ENCODE measurements at regions not wholly inside any gene's neighbourhood (a gene's known extent, or its start where the extent isn't known, plus 50 kb on each side); places are given as distances from the start of the nearest gene placed in this dataset.
A peak's percentile ranks its signal among the peaks of the same experiment; 100 is the strongest.
"Not testable (repeated sequence)": the region's sequence is repeated elsewhere in the genome, so short reads cannot be mapped to it uniquely, and the experiment has no call there.

DNA sequence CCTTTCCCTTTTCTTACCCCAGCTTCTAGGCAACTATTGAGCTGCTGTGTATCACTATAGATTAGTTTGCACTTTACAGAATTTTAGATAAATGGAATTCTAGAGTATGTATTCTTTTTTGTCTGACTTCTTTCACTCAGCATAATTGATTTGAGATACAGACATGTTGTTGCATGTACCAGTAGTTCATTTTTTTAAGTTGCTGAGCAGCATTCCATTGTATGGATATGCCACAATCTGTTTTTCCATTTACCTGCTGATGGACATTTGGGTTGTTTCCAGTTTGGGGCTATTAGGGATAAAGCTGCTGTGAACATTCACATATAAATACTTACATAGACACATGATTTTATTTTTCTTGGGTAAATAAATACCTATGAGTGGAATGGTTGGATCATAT, 135.7 kb downstream of the IGF1 start:
- DNase-seq: no peak

DNA sequence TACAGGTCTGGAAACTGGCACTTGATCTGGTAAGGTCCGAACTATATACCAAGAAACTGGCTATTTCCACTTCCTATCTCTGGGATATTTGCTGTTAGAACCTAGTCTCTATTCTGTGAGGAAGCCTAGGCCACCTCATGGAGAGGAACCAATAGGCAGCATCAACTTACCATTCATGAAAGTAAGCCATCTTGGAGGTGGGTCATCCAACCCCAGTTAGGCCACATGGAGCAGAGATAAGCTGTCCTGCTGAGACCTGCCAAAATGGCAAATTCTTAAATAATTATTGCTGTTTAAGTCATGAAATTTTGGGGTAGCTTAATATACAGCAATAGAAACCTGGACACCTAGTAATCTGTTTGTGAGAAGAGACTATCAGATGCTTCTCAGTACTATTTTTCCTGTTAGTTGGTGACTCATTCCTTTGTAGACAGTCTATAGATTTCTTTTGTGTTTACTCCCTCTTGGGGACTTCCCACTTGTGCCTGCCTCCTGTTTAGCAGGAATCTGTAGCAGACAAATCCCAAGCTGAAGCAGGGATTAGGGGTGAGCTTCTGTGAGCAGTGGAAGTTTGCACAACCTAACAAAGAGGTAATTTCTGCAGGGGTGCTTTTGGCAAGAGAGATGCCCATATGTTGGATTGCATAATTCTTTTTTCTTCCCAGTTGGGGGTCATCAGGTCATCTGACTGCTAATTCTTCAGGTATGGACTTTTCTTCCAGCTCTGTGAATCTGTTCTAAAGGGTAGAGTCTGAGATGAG, 136.8 kb downstream of the IGF1 start:
- no peak for DNase-seq

DNA sequence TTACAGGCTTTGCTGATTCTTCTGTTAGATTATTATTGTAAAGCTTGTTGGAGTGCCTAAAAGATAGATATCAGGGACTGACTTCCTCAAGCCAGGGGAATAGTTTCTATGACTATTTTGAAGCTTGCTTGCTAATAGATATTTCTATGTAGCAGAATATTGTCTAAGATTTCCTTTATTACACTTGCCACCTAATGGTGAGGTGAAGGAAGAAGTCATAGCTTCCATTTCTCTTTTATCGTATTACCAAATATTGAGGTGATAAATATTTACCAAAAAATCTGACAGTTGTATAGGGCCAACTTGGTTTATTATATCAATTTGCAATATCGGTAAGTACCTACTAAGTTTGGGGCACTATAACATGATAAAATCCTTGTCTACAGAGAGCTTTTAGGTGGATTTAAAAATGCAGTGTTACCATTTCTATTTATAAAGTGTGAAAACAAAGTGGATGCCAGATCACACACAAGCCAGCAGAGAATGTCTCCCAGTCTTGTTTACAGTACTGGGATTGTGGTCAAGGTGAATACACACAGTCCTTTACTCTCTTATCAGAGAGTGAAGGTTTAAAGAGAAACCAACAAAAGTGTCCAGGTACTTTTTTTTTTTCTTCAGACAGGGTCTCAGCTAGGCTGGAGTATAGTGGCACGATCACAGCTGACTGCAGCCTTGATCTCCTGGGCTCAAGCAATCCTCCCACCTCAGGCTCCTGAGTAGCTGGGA, 137.9 kb downstream of the IGF1 start:
- no peak for DNase-seq

GRCh38 chr12:102334765-102335164, 137.1 kb upstream of the PMCH start:
- DNase-seq: no peak

GRCh38 chr12:102331419-102331818, 133.8 kb upstream of the PMCH start:
- DNase-seq: no peak

DNA sequence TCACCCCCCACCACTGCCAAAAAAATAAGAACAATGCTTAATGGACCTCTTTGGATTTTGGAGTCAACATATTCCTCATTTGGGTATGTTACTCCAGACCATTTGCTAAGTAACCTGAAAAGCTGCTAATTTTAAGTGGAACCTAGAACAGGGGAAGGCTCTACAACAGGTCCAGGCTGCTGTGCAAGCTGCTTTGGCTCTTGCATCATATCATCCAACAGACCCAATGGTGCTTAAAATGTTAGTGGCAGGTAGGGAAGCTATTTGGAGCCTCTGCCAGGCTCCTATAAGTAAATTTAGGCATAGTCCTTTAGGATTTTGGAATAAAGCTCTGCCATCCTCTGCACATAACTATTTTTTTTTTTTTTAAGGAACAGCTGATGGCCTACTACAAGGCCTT, 132.2 kb upstream of the PMCH start:
- no peak for DNase-seq

- DNase-seq: no peak
Measured at GRCh38 chr12:102326982-102327381, 129.3 kb upstream of the PMCH start.

DNA sequence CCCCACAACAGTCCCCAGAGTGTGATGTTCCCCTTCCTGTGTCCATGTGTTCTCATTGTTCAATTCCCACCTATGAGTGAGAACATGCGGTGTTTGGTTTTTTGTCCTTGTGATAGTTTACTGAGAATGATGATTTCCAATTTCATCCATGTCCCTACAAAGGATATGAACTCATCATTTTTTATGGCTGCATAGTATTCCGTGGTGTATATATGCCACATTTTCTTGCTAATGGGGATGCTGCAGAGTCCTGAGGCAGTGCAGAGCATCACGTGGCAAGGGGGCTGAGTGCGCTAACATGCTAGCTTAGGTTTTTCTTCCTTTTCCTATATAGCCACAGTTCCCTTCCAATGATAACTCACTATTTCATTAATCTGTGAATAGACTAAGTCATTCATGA, 127.5 kb upstream of the PMCH start:
- DNase-seq: not testable (repeated sequence)

DNA sequence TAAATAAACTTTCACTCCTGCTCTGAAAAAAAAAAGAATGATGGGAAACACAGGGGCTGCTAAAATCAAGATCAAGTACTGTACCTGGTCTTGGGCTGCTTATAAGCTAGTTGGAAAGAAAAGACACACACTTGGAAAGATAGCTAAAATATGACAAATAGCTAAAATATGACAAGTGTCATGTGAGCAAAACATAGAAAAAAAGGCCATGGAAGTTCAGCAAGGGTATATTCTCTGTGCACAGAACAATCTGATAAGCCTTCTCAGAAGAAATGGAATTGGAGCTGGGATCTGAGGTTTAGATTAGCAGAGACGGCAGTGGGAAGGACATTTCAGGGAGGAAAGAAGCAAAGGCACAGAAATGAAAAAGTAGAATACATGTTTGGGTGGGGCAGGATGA, 126.2 kb upstream of the PMCH start:
- no peak for DNase-seq

DNA sequence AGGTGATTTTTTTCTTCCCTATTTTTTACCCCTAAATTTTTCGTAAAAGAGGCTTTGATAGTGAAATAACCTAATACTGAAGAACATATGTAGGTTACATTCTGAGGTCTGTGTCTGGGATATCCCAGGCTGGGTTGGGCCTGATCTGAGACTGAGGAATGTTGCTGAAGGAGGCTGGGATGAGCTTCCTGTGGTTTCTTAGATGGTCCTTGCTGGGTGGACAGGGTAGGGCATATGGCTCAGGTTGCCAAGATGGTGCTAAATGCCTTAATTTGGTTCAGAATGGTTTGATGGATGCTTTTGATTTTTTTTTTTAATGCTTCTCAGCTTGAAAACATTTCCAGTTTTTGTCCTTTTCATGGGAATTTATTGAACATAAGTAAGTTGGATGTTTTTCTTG, 124.6 kb upstream of the PMCH start:
- DNase-seq: no peak

DNA sequence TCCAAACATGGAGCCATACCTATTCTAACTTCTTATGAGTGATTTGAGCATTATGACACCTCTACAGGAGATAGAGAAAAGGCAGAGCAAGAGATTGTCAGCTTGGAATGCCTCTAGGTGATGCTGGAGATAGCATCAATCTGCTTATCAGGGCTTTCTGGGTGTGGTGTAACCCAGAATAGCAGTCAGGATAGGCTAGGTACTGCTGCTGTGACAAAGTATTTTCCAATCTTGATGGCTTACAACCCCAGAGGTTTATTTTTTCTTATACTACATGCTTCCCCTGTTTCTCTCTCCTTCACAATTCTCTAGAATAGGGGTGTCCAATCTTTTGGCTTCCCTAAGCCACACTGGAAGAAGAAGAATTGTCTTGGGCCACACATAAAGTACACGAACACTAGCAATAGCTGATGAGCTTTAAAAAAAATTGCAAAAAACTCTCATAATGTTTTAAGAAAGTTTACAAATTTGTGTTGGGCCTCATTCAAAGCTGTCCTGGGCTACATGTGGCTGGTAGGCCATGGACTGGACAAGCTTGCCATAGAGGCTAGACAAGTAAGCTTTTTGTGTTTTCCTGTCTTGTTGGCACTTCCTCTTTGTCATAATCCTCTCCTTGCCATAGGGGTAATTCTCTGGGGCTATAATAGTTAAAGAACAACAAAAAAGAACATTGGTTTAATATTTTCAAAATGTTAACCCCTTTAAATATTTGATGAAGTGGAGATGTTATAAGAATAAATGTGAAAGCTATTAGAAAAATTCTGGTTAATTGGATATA, 123.9 kb upstream of the PMCH start:
- no peak for DNase-seq

DNA sequence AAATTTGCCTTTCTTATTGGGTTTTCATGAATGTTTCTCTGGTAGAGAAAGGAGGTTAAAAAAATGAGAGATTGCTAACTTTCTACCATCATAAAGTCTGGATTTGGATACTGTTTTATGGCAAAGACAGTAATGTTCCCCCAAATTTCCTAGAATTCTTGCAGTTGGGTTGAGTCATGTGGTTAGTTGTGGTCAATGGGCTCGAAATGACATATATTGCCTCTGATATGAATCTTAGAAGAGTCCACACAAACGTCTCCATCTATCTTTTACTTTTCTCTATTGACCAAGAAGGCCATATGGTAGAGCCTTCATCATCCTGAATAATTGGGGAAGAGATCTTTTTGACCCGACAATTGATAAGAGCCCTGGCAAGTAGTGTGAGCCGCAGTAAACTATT, 119.5 kb upstream of the PMCH start:
- DNase-seq: no peak

GRCh38 chr12:102316723-102317122, 119.1 kb upstream of the PMCH start:
- no peak for DNase-seq

- DNase-seq: no peak
Measured at GRCh38 chr12:102314821-102315220, 117.2 kb upstream of the PMCH start.

- not testable (repeated sequence) for DNase-seq
Measured at GRCh38 chr12:102313116-102313971, 115.7 kb upstream of the PMCH start.

- DNase-seq: no peak
Measured at GRCh38 chr12:102305486-102305885, 107.9 kb upstream of the PMCH start.

DNA sequence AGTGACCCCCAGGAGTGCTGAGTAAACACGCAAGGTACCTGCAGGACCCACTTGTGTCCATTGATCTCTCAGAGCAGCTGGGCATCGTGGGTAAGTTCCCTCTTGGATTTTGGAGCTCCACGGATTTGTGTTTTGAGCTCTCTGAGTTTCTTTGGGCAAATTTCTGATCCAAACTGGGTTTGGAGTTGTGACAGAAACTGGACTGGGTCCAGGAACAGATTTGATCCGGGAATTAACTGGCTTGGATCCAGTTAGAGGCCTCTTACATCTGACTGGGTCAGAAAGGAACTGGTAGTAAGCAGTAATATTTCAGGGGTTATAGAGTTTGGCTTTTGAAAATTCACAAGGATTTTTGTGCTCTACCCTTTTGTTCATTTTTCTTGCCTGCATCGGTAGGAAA, 107.0 kb upstream of the PMCH start:
- DNase-seq: not testable (repeated sequence)

- DNase-seq: no peak
Measured at GRCh38 chr12:102302553-102302952, 104.9 kb upstream of the PMCH start.

DNA sequence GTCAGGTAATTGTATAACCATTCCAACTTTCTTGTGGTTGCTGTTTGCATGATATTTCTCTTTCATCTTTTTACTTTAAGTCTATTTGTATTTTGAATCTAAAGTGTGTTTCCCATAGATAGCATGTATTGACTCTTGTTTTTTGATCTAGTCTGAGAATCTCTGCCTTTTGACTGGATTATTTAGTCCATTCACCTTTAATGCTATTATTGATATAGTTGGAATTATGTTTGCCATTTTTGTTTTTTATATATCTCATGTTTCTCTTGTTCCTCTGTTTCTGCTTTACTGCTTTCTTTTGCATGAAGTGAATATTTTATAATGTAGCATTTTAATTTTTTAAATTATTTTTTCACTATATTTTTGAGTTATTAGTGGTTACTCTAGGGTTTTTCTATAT, 103.9 kb upstream of the PMCH start:
- DNase-seq: no peak

DNA sequence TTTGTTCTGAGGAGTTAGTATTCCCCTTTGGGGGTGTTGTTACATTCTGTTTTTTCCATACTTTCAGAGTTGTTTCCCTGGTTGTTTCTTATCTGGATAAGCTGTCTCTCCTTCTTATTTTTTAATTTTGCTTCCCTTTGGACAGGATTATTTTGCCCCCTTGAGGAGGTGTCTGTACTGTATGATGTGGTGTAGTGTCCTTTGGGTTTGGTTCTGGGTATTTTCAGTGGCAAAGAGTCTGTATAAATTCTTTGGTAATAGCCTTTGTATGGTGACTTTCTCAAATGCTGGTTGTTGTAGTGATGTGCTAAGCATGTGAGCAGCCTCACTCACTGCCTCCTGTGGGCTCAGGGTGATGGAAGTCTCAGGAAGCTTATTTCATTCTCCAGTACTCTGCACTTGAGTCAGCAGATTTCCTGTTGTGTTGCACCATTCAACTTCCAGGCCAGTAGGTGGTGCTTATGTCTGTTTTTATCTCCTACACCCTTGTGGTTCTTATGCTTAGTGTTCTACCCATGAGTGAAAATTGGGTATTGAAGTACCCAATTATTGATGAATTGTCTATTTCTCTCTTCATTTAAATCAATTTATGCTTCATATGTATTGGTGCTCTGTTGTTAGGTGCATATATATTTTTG, 103.3 kb upstream of the PMCH start:
- peak in 1 of 3 donors; percentile 1 for DNase-seq

DNA sequence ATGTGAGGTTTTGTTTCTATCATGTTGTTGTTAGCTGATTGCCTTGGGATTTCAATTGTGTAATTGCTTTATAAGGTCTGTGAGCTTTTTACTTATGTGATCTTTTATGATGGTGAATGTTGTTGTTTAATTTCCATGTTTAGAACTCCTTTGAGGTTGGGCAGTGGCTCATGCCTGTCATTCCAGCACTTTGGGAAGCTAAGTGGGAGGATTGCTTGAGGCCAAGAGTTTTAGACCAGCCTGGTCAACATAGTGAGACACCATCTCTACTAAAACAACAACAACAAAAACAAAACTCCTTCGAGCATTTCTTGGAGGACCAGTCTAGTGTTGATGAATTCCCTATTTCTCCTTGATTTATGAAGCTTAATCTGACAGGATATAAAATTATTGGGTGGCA, 102.1 kb upstream of the PMCH start:
- DNase-seq: no peak
